GM19240 (cell line): ENCODE measurements at regions not wholly inside any gene's neighbourhood (a gene's known extent, or its start where the extent isn't known, plus 50 kb on each side); places are given as distances from the start of the nearest gene placed in this dataset.

Source experiments
- DNase-seq: peaks from one replicate; pipeline ENCODE4 v3.0.0; 2011; ENCODE audit warnings: low spot score; ENCODE audit not compliant: insufficient read length

DNA sequence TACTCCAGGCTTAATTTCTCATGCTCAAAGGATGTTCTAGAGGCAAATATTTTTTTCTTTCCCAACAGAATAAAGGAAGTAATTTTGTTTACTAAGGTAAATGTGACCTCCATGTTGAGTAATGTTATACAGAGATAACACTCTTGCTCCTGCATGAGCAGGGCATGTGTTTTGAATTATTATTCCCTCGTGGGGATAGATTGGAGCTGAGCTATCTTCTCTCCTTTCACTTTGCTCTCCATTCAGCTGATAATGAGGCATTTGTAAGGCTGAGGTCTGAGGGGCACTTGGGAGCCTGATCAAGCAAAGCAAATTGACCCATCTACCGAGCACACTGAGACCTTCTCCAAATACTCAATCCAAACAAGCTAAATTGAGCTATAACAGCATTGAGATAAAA lies 50.7 kb upstream of the GHITM start:
- no peak for DNase-seq

DNA sequence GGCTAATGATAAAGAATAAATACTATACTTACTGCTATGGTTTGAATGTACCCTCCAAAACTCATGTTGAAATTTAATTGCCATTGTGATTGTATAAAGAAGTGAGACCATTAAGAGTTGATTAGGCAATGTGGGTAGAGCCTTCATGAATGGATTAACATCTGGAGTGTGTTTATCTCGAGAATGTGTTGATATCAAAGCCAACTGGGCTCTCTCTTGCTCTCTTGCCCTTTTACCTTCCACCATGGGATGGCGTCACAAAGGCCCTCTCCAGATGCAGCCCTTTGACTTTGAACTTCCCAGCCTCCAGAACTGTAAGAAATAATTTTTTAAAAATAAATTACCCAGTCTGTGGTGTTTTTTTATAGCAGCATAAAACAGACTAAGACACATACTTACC lies 50.1 kb upstream of the GHITM start:
- no peak for DNase-seq
